HG02610 (cell line): ENCODE measurements at regions not wholly inside any gene's neighbourhood (a gene's known extent, or its start where the extent isn't known, plus 50 kb on each side); places are given as distances from the start of the nearest gene placed in this dataset.
"Not testable (repeated sequence)": the region's sequence is repeated elsewhere in the genome, so short reads cannot be mapped to it uniquely, and the experiment has no call there.

ENCODE experiments used
- ATAC-seq: cut with Tn5 transposase; IDR thresholded peaks from one replicate; pipeline ENCODE4 v1.9.1; 2021; ENCODE audit warnings: mild to moderate bottlenecking, moderate library complexity; ENCODE audit not compliant: unreplicated experiment

- no peak for ATAC-seq
Observed at GRCh38 chr5:133859073-133859472, 109.4 kb downstream of the C5orf15 start.

- not testable (repeated sequence) for ATAC-seq
Observed at GRCh38 chr5:133857595-133858313, 110.7 kb downstream of the C5orf15 start.

GRCh38 chr5:133854554-133854953 is 113.9 kb downstream of the C5orf15 start:
- no peak for ATAC-seq

DNA sequence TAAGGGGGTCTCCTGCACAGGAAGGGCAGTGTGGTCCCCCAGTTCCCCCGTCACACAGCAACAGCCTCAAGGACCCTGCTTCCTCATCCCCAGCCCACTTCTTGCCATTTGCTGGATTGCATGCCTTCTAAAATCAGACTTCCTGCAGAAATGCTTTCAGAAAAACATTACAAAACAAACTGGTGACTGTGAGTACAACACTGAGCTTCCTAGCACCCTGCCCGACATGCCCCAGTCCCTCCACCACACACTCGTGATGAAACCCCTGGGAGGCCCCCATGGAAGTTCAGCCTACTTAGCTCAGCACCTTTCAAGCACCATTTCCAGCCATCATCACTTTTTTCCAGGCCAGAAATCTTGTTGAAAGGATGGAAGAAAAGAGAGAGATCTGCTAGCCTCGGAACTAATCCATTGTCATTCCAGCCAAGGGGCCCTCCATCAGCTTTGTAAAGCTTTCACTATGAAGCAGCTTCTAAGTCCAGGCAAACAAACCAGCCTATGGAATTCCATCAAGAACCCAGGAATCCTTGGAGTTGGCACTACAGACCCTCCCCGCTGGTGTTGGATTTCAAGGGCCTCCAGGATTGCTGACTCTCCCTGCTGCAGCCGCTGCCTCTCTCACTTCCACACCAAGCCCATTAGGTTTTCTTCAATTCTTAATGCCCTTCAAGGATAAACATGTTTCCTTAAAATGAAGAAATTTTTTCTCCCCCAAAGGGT is 114.6 kb downstream of the C5orf15 start:
- ATAC-seq, result no peak

DNA sequence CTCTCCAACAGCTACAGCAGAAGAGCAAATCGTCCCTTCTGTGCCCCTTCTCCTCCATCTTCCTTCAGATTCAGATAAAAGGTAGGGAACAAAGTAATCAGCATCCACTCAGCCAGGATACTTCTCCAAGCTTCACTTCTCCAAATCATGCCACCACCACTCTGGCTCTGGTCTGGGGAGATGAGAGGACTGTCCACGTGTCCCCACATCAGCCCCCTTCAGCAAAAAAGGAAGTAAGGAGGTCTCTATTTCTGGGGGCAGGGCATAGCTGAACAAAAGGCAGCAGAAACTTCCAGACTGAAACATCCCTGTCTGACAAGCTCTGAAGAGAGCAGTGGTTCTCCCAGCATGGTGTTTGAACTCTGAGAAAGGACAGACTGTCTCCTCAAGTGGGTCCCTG is 116.9 kb downstream of the C5orf15 start:
- no peak for ATAC-seq

GRCh38 chr5:133850811-133851210 is 117.6 kb downstream of the C5orf15 start:
- ATAC-seq, result no peak

DNA sequence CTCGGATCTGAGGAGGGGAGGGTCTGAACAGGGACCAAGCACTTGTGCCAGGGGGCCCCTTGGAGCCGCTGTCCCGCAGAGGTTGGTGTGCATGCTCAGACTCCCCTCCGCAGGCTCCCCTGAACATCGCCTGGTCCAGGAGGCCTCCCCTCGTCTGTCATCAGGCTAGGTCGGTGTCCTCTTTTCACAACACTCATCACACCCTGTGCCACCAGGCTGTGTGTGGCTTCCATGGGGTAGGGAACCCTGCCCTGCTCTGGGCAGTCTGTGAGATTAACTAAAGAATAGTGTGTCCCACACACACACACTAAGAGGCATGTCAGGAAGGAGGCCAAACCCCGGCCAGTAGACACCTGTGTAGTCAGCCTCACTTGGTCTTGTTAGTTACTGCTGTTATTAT is 119.3 kb downstream of the C5orf15 start:
- ATAC-seq, result no peak

- ATAC-seq, result no peak
Observed at GRCh38 chr5:133848341-133848811, 120.0 kb downstream of the C5orf15 start.

- no peak for ATAC-seq
Observed at GRCh38 chr5:133847886-133848285, 120.5 kb downstream of the C5orf15 start.

DNA sequence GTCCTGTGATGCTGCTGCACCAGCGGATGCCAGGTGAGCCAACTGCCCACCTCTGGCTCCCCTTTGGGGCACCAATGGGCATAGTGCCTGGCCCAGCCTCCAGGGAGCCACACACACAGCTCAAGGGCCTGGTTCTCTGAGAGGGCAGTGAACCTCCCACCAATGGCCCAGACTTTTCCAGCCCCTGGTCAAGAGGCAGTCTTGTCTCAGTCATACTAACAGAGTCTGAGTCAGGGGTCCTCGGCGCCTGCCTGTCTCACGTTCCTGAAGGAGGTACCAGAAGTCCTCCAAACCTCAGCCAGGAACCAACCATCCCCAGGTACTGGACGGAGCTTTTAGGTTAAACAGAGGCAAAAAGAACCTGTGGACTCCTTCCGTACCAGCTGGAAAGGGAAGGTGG is 121.1 kb downstream of the C5orf15 start:
- ATAC-seq, result no peak

GRCh38 chr5:133846478-133847226 is 121.8 kb downstream of the C5orf15 start:
- no peak for ATAC-seq

GRCh38 chr5:133845271-133845670 is 123.2 kb downstream of the C5orf15 start:
- no peak for ATAC-seq

- ATAC-seq, result no peak
Observed at GRCh38 chr5:133844836-133845235, 123.6 kb downstream of the C5orf15 start.

GRCh38 chr5:133843911-133844310 is 124.5 kb downstream of the C5orf15 start:
- no peak for ATAC-seq

- no peak for ATAC-seq
Observed at GRCh38 chr5:133842846-133843611, 125.4 kb downstream of the C5orf15 start.

GRCh38 chr5:133841831-133842750 is 126.3 kb downstream of the C5orf15 start:
- no peak for ATAC-seq

- no peak for ATAC-seq
Observed at GRCh38 chr5:133840168-133840567, 128.3 kb downstream of the C5orf15 start.

DNA sequence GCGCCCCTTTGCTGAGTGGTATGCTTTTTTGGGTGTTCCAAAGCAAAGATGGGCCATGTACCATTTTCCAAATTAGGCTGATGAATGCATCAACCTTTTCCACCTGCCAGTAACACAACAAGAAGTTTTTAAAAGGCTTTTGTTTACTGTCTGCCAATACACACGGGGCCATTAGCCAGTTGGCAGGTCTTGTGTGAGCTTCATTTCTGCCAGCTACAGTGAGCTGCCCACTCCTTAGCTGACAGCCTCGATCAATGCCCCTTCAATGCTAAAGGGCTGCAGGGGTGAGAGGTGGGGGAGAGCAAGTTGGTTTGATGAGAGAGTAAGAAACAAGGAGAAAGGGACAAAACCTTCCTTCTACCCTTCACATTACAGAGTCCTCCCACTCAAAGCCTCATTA is 128.7 kb downstream of the C5orf15 start:
- ATAC-seq, result no peak

DNA sequence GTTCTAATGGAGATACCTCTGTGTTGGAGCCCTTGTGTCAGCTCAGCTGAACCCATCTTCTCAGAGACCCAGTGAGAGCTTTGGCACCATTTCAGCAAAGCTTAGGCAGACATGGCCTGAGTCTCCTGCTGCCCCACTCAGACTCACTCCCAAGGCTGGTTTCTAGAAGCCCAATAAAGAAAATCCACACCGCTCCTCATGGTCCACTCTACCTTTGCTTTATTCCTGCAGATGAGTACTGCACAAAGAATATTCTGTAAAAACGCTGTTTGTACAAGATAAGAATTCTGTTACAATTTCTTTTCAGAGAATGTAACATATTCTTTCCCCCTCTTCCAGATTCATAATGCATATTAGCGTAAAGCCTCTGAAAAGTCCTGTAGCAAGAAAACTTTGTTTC is 129.3 kb downstream of the C5orf15 start:
- ATAC-seq, result no peak

DNA sequence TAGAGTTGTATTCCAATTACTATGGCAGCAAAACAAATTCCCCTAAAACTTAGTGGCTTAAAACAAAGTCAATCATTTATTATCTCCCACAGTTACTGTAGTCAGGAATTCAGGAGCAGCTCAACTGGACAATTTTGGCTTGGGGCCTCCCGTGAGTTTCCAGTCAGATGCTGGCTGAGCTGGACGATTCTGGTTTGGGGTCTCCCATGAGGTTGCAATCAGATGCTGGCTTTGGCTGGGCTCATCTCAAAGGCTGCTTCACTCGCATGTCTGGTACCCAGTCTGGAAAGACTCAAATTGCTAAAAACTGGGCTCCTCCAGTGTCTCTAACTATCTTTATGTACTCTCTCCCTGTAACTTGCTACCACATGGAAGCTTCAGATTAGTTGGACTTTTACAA is 130.1 kb downstream of the C5orf15 start:
- no peak for ATAC-seq
